Tibial artery (tissue), 4 donors: ENCODE measurements at regions not wholly inside any gene's neighbourhood (a gene's known extent, or its start where the extent isn't known, plus 50 kb on each side); places are given as distances from the start of the nearest gene placed in this dataset.

Experiments used
- DNase-seq, 2 donors: peaks; one replicate each; pipeline ENCODE4 v3.0.0-alpha.2; 2019
- H3K27ac ChIP-seq, 2 donors: fragments of 200-600 bp; sonication (generic) in 1 of 2; 1 replicate in 1 of 2; 2 replicates in 1 of 2; pipeline ENCODE4 v1.5.1; 2018 to 2019; ENCODE audit warnings: mild to moderate bottlenecking in 1 of 2
- H3K27me3 ChIP-seq, 2 donors: fragments of 200-600 bp; sonication (generic) in 1 of 2; one replicate each; pipeline versions ENCODE4 v1.5.1 to v1.6.0; 2016 to 2019
- H3K36me3 ChIP-seq, 3 donors: fragments of 200-600 bp; sonication (generic) in 2 of 3; one replicate each; pipeline ENCODE4 v1.5.1; 2016 to 2019; ENCODE audit warnings: mild to moderate bottlenecking in 2 of 3
- H3K4me1 ChIP-seq, 4 donors: fragments of 200-600 bp; sonication (generic) in 2 of 4; 1 replicate in 3 of 4; 2 replicates in 1 of 4; pipeline ENCODE4 v1.5.1; 2016 to 2019
- H3K4me3 ChIP-seq, 2 donors: fragments of 200-600 bp; sonication (generic) in 1 of 2; 1 replicate in 1 of 2; 2 replicates in 1 of 2; pipeline ENCODE4 v1.5.1; 2018 to 2019; ENCODE audit warnings: mild to moderate bottlenecking in 2 of 2
- H3K9me3 ChIP-seq, 3 donors: fragments of 200-600 bp; sonication (generic) in 1 of 3; one replicate each; pipeline ENCODE4 v1.5.1; 2016 to 2019
- CTCF ChIP-seq, 2 experiments: fragments of 200-600 bp in 1 of 2; fragments of 450-650 bp in 1 of 2; IDR thresholded peaks; one replicate each; pipeline ENCODE4 v1.5.1; 2017 to 2019; ENCODE audit warnings: antibody characterized with exemption in 2 of 2, mild to moderate bottlenecking in 1 of 2, moderate library complexity in 1 of 2
- intact Hi-C: fragments of 100-400 bp; cut with DNase I; formaldehyde crosslinking; loops from one replicate; pipeline ENCODE4 v1.15.0; 2023; ENCODE audit warnings: low total_unique reads

- Histone ChIP-seq H3K27me3 (no peaks in the 10 kb centered on the region), H3K4me1 (no peaks in the 10 kb centered on the region), H3K27ac (no peak overlapping the region), H3K4me3 (no peak overlapping the region), H3K36me3 (no peaks in the 10 kb centered on the region), H3K9me3 (no peaks in the 10 kb centered on the region)
- intact Hi-C loops = no loop called here
- no peak for TF ChIP-seq CTCF (IDR thresholded peaks at IDR 0.05)
- DNase-seq = no peak
Measured at GRCh38 chr1:208640295-208640694, 396.1 kb upstream of the PLXNA2 start.

GRCh38 chr1:208641579-208642280 lies 397.5 kb upstream of the PLXNA2 start:
- TF ChIP-seq CTCF (IDR thresholded peaks at IDR 0.05) = no peak
- no peaks in the 10 kb centered on the region for H3K9me3 ChIP-seq
- H3K27me3 ChIP-seq = no peaks in the 10 kb centered on the region
- no peak for DNase-seq
- no peaks in the 10 kb centered on the region for H3K4me1 ChIP-seq
- H3K36me3 ChIP-seq = no peaks in the 10 kb centered on the region
- intact Hi-C loops = no loop called here
- H3K27ac ChIP-seq = no peak overlapping the region
- H3K4me3 ChIP-seq = no peak overlapping the region

- intact Hi-C loops = no loop called here
- no peaks in the 10 kb centered on the region for H3K4me1 ChIP-seq
- no peaks in the 10 kb centered on the region for H3K9me3 ChIP-seq
- DNase-seq = no peak
- no peaks in the 10 kb centered on the region for H3K36me3 ChIP-seq
- no peak overlapping the region for H3K4me3 ChIP-seq
- H3K27ac ChIP-seq = no peak overlapping the region
- no peak for TF ChIP-seq CTCF (IDR thresholded peaks at IDR 0.05)
- H3K27me3 ChIP-seq = peaks cover 0 to 4% of the 10 kb centered on the region in 2 donors
Measured at GRCh38 chr1:208643005-208643597, 398.9 kb upstream of the PLXNA2 start.

- Histone ChIP-seq H3K9me3 (no peaks in the 10 kb centered on the region), H3K4me3 (no peak overlapping the region), H3K36me3 (no peaks in the 10 kb centered on the region), H3K27ac (no peak overlapping the region), H3K27me3 (peaks cover 0 to 13% of the 10 kb centered on the region in 2 donors), H3K4me1 (no peaks in the 10 kb centered on the region)
- TF ChIP-seq CTCF (IDR thresholded peaks at IDR 0.05) = no peak
- DNase-seq = no peak
- intact Hi-C loops = no loop called here
Measured at GRCh38 chr1:208644401-208645160, 400.4 kb upstream of the PLXNA2 start.

GRCh38 chr1:208646431-208646830 lies 402.2 kb upstream of the PLXNA2 start:
- no peak for TF ChIP-seq CTCF (IDR thresholded peaks at IDR 0.05)
- intact Hi-C loops = no loop called here
- Histone ChIP-seq H3K36me3 (no peaks in the 10 kb centered on the region), H3K27ac (no peak overlapping the region), H3K4me3 (no peak overlapping the region), H3K9me3 (no peaks in the 10 kb centered on the region), H3K27me3 (peaks cover 0 to 22% of the 10 kb centered on the region in 2 donors), H3K4me1 (no peaks in the 10 kb centered on the region)
- no peak for DNase-seq
